ENCODE measurements at regions not wholly inside any gene's neighbourhood (a gene's known extent, or its start where the extent isn't known, plus 50 kb on each side); places are given as distances from the start of the nearest gene placed in this dataset.

- Histone ChIP-seq H3K9me3 (ENCODE audit: severe bottlenecking) (no peaks in the 10 kb centered on the region), H3K27me3 (ENCODE audit: insufficient read depth, low read depth, severe bottlenecking) (no peaks in the 10 kb centered on the region), H3K4me3 (ENCODE audit: low read depth, low read length) (no peak overlapping the region), H3K36me3 (no peaks in the 10 kb centered on the region), H3K27ac (no peak overlapping the region)
- DNase-seq: no peak
- no peak for TF ChIP-seq CTCF (IDR thresholded peaks at IDR 0.05; ENCODE audit: low read depth, low read length)
Observed at GRCh38 chr11:91591021-91591420, 633.6 kb upstream of the FAT3 start.

- peaks cover 4% of the 10 kb centered on the region for H3K9me3 ChIP-seq (ENCODE audit: severe bottlenecking)
- TF ChIP-seq CTCF (IDR thresholded peaks at IDR 0.05; ENCODE audit: low read depth, low read length): no peak
- H3K4me3 ChIP-seq (ENCODE audit: low read depth, low read length): no peak overlapping the region
- no peak for DNase-seq
- no peaks in the 10 kb centered on the region for H3K36me3 ChIP-seq
- no peak overlapping the region for H3K27ac ChIP-seq
- H3K27me3 ChIP-seq (ENCODE audit: insufficient read depth, low read depth, severe bottlenecking): no peaks in the 10 kb centered on the region
Observed at GRCh38 chr11:91587131-91587530, 637.5 kb upstream of the FAT3 start.

- no peak for DNase-seq
- Histone ChIP-seq H3K36me3 (no peaks in the 10 kb centered on the region), H3K27me3 (ENCODE audit: insufficient read depth, low read depth, severe bottlenecking) (no peaks in the 10 kb centered on the region), H3K4me3 (ENCODE audit: low read depth, low read length) (no peak overlapping the region), H3K9me3 (ENCODE audit: severe bottlenecking) (peaks cover 4% of the 10 kb centered on the region), H3K27ac (no peak overlapping the region)
- TF ChIP-seq CTCF (IDR thresholded peaks at IDR 0.05; ENCODE audit: low read depth, low read length): no peak
Observed at GRCh38 chr11:91585035-91585801, 639.4 kb upstream of the FAT3 start.

GRCh38 chr11:91563176-91563575, 661.4 kb upstream of the FAT3 start:
- TF ChIP-seq CTCF (IDR thresholded peaks at IDR 0.05; ENCODE audit: low read depth, low read length): no peak
- no peaks in the 10 kb centered on the region for H3K27me3 ChIP-seq (ENCODE audit: insufficient read depth, low read depth, severe bottlenecking)
- no peak overlapping the region for H3K27ac ChIP-seq
- H3K4me3 ChIP-seq (ENCODE audit: low read depth, low read length): no peak overlapping the region
- H3K36me3 ChIP-seq: no peaks in the 10 kb centered on the region
- no peak for DNase-seq
- no peaks in the 10 kb centered on the region for H3K9me3 ChIP-seq (ENCODE audit: severe bottlenecking)

- Histone ChIP-seq H3K36me3 (no peaks in the 10 kb centered on the region), H3K27ac (no peak overlapping the region), H3K4me3 (ENCODE audit: low read depth, low read length) (no peak overlapping the region), H3K27me3 (ENCODE audit: insufficient read depth, low read depth, severe bottlenecking) (no peaks in the 10 kb centered on the region), H3K9me3 (ENCODE audit: severe bottlenecking) (no peaks in the 10 kb centered on the region)
- no peak for DNase-seq
- TF ChIP-seq CTCF (IDR thresholded peaks at IDR 0.05; ENCODE audit: low read depth, low read length): no peak
Observed at GRCh38 chr11:91560434-91560833, 664.2 kb upstream of the FAT3 start.

- Histone ChIP-seq H3K9me3 (ENCODE audit: severe bottlenecking) (no peaks in the 10 kb centered on the region), H3K27ac (no peak overlapping the region), H3K4me3 (ENCODE audit: low read depth, low read length) (no peak overlapping the region), H3K27me3 (ENCODE audit: insufficient read depth, low read depth, severe bottlenecking) (no peaks in the 10 kb centered on the region), H3K36me3 (no peaks in the 10 kb centered on the region)
- no peak for DNase-seq
- no peak for TF ChIP-seq CTCF (IDR thresholded peaks at IDR 0.05; ENCODE audit: low read depth, low read length)
Observed at GRCh38 chr11:91538065-91538464, 686.6 kb upstream of the FAT3 start.

All from WERI-Rb-1 (cell line).